ENCODE measurements at regions not wholly inside any gene's neighbourhood (a gene's known extent, or its start where the extent isn't known, plus 50 kb on each side); places are given as distances from the start of the nearest gene placed in this dataset.

GRCh38 chr3:176796371-176796770 is 400.9 kb downstream of the TBL1XR1 start:
- in situ Hi-C loops (cut with HindIII; ENCODE audit: low sequenced_read_pairs): no loop called here
- TF ChIP-seq, protein P1, sequence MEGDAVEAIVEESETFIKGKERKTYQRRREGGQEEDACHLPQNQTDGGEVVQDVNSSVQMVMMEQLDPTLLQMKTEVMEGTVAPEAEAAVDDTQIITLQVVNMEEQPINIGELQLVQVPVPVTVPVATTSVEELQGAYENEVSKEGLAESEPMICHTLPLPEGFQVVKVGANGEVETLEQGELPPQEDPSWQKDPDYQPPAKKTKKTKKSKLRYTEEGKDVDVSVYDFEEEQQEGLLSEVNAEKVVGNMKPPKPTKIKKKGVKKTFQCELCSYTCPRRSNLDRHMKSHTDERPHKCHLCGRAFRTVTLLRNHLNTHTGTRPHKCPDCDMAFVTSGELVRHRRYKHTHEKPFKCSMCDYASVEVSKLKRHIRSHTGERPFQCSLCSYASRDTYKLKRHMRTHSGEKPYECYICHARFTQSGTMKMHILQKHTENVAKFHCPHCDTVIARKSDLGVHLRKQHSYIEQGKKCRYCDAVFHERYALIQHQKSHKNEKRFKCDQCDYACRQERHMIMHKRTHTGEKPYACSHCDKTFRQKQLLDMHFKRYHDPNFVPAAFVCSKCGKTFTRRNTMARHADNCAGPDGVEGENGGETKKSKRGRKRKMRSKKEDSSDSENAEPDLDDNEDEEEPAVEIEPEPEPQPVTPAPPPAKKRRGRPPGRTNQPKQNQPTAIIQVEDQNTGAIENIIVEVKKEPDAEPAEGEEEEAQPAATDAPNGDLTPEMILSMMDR (IDR thresholded peaks at IDR 0.05; ENCODE audit: low read depth, low read length): no peak
- DNase-seq (ENCODE audit: low read depth, low spot score): peak; percentile 15
- H3K4me3 ChIP-seq (ENCODE audit: low read depth, low read length): no peak overlapping the region

DNA sequence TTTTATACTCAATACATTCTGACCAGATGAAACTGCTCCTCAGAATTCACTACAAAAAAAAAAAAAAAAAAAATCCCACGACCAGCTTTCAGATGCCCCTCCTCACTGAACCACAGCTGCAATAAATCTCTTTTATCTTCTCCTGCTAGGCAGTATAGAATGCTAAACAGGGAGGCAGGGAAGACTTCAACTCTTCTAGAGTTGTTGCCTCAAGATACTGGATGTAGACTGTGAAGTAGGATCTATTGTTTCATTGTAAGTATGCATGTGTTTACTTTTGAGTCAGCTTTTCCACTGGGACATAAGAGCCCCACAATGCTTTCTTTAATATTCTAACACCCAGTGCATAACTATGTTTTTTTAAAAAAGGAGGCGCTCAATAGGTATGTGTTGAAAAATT is 401.4 kb downstream of the TBL1XR1 start:
- TF ChIP-seq, protein P1 (IDR thresholded peaks at IDR 0.05; ENCODE audit: low read depth, low read length): no peak
- H3K4me3 ChIP-seq (ENCODE audit: low read depth, low read length): no peak overlapping the region
- DNase-seq (ENCODE audit: low read depth, low spot score): no peak
- in situ Hi-C loops (cut with HindIII; ENCODE audit: low sequenced_read_pairs): no loop called here

DNA sequence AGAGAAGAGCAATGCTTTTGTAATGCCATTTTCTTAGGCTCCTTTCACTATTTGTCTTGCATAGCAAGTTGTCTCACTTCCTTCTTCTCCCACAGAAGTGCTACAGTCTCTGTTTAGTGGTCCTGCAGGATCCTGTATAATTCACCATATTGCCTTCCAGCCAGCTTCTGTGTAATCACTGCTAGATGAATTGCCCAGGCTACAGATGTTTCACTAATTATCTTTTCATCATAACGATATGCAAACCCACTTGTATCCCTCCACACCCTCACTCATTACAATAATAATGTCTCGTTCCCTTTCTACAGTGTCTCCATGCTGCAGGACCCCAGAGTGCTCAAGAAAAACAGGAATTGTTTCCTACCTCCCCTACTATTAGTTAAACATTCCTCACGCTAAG is 402.9 kb downstream of the TBL1XR1 start:
- TF ChIP-seq, protein P1 (IDR thresholded peaks at IDR 0.05; ENCODE audit: low read depth, low read length): no peak
- in situ Hi-C loops (cut with HindIII; ENCODE audit: low sequenced_read_pairs): no loop called here
- no peak overlapping the region for H3K4me3 ChIP-seq (ENCODE audit: low read depth, low read length)
- DNase-seq (ENCODE audit: low read depth, low spot score): no peak

DNA sequence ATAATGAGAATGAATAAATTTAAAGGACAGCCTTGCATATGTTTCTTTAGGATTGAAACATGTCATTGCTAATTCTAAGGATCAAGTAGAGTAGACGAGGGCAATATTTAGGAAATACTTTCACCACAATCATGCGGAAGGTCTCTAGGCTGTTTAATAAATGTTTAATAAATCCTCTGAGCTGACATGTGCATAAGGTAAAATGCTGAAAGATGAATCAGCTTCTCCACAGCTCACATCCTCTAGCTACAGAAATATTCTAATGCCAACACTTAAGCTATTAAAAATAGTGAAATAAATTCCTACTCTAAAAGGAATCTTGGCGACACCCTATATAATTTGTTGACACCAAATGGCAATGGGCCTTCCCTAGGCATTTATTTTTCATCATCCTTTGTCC is 407.3 kb downstream of the TBL1XR1 start:
- in situ Hi-C loops (cut with HindIII; ENCODE audit: low sequenced_read_pairs): no loop called here
- no peak overlapping the region for H3K4me3 ChIP-seq (ENCODE audit: low read depth, low read length)
- DNase-seq (ENCODE audit: low read depth, low spot score): no peak
- TF ChIP-seq, protein P1 (IDR thresholded peaks at IDR 0.05; ENCODE audit: low read depth, low read length): no peak

GRCh38 chr3:176789281-176789705 is 408.0 kb downstream of the TBL1XR1 start:
- TF ChIP-seq, protein P1 (IDR thresholded peaks at IDR 0.05; ENCODE audit: low read depth, low read length): no peak
- in situ Hi-C loops (cut with HindIII; ENCODE audit: low sequenced_read_pairs): no loop called here
- no peak overlapping the region for H3K4me3 ChIP-seq (ENCODE audit: low read depth, low read length)
- DNase-seq (ENCODE audit: low read depth, low spot score): no peak

GRCh38 chr3:176787506-176787905 is 409.8 kb downstream of the TBL1XR1 start:
- in situ Hi-C loops (cut with HindIII; ENCODE audit: low sequenced_read_pairs): no loop called here
- DNase-seq (ENCODE audit: low read depth, low spot score): no peak
- no peak overlapping the region for H3K4me3 ChIP-seq (ENCODE audit: low read depth, low read length)
- TF ChIP-seq, protein P1 (IDR thresholded peaks at IDR 0.05; ENCODE audit: low read depth, low read length): no peak

DNA sequence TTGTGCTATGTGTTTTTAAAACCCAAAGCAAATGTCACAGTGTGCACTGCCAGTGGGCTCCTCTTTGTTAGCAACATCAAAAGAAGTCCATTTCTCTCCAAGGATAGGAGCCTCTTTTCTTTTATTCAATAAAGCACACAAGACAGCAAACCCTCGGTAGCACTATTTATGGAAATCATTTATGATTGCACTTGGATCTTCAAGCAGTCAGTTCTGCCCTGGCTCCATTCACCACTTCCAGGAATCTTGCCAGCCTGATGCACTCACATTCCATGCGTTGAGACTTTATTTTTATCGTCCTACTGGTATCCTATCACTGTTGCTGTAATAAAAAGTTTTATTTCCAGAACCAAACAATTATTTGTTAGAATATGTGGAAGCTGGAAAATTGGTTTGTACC is 412.1 kb downstream of the TBL1XR1 start:
- DNase-seq (ENCODE audit: low read depth, low spot score): no peak
- TF ChIP-seq, protein P1 (IDR thresholded peaks at IDR 0.05; ENCODE audit: low read depth, low read length): no peak
- in situ Hi-C loops (cut with HindIII; ENCODE audit: low sequenced_read_pairs): no loop called here
- no peak overlapping the region for H3K4me3 ChIP-seq (ENCODE audit: low read depth, low read length)
